ENCODE measurements at regions not wholly inside any gene's neighbourhood (a gene's known extent, or its start where the extent isn't known, plus 50 kb on each side); places are given as distances from the start of the nearest gene placed in this dataset.

DNA sequence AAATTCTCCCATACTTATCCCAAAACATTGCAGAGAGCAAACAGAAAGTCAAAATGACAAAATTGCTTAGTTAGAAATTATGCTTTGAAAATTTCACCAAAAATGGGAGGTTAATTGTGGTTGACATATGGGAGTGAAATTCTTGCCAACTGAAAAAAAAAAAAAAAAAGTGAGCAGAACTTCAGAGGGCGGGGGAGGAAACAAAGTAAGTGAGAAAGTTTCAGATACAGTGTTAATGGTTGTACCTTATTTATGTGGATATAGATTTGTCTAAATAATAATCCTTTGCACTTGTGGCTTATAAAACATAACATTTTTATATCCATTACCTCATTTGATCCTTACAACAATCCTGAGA is 91.5 kb upstream of the RAP2B start:
- no peak for TF ChIP-seq CTCF (IDR thresholded peaks at IDR 0.05)
- Mint-ChIP-seq H3K36me3 (ENCODE audit: low read depth) (no peaks in the 10 kb centered on the region), H3K4me1 (no peaks in the 10 kb centered on the region), H3K4me3 (no peak overlapping the region), H3K9me3 (no peaks in the 10 kb centered on the region), H3K27me3 (peaks cover 5% of the 10 kb centered on the region), H3K27ac (no peak overlapping the region)
- CTCF ChIA-PET = no interaction called here
- POLR2A ChIA-PET = no interaction called here
- ATAC-seq (ENCODE audit: low read depth) (no peak), DNase-seq (no peak)
- intact Hi-C loops (cut with micrococcal nuclease) = no loop called here

- ChIA-PET POLR2A (no interaction called here), CTCF (no interaction called here)
- DNase-seq = no peak
- TF ChIP-seq CTCF (IDR thresholded peaks at IDR 0.05) = no peak
- H3K4me1 Mint-ChIP-seq = no peaks in the 10 kb centered on the region
- H3K27me3 Mint-ChIP-seq = no peaks in the 10 kb centered on the region
- no peak overlapping the region for H3K27ac Mint-ChIP-seq
- no peaks in the 10 kb centered on the region for H3K36me3 Mint-ChIP-seq (ENCODE audit: low read depth)
- no peak for ATAC-seq (ENCODE audit: low read depth)
- no peak overlapping the region for H3K4me3 Mint-ChIP-seq
- no peaks in the 10 kb centered on the region for H3K9me3 Mint-ChIP-seq
- intact Hi-C loops (cut with micrococcal nuclease) = no loop called here
Observed at GRCh38 chr3:153072382-153072781, 89.6 kb upstream of the RAP2B start.

DNA sequence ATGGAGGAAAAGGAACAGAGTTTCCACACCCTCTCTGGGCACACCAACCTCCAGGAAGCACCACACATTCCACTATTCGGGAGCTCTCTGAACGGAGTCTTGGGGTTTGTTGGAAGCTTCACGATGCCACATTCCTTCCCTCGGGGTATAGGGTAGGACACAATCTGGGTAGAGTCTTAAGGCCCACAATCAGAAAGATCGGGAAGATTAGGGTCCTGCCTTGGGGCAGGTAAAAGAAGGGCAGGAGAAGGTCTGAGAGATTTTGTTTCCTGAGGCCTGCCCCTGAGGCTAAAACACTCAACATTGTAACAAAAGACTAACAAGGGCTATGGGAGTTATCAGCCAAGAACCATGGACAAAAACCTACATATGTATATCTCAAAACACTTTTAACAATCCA is 89.2 kb upstream of the RAP2B start:
- ATAC-seq (ENCODE audit: low read depth) = no peak
- no peak overlapping the region for H3K4me3 Mint-ChIP-seq
- DNase-seq = no peak
- TF ChIP-seq CTCF (IDR thresholded peaks at IDR 0.05) = no peak
- no peaks in the 10 kb centered on the region for H3K36me3 Mint-ChIP-seq (ENCODE audit: low read depth)
- no peaks in the 10 kb centered on the region for H3K27me3 Mint-ChIP-seq
- H3K4me1 Mint-ChIP-seq = no peaks in the 10 kb centered on the region
- no peak overlapping the region for H3K27ac Mint-ChIP-seq
- intact Hi-C loops (cut with micrococcal nuclease) = no loop called here
- no peaks in the 10 kb centered on the region for H3K9me3 Mint-ChIP-seq
- ChIA-PET POLR2A (no interaction called here), CTCF (no interaction called here)

GRCh38 chr3:153073636-153074035 is 88.4 kb upstream of the RAP2B start:
- no peaks in the 10 kb centered on the region for H3K4me1 Mint-ChIP-seq
- no peak overlapping the region for H3K27ac Mint-ChIP-seq
- TF ChIP-seq CTCF (IDR thresholded peaks at IDR 0.05) = no peak
- DNase-seq (no peak), ATAC-seq (ENCODE audit: low read depth) (no peak)
- POLR2A ChIA-PET = no interaction called here
- H3K4me3 Mint-ChIP-seq = no peak overlapping the region
- no peaks in the 10 kb centered on the region for H3K27me3 Mint-ChIP-seq
- intact Hi-C loops (cut with micrococcal nuclease) = no loop called here
- no peaks in the 10 kb centered on the region for H3K36me3 Mint-ChIP-seq (ENCODE audit: low read depth)
- no peaks in the 10 kb centered on the region for H3K9me3 Mint-ChIP-seq
- CTCF ChIA-PET = no interaction called here

- Mint-ChIP-seq H3K36me3 (ENCODE audit: low read depth) (no peaks in the 10 kb centered on the region), H3K27me3 (peaks cover 8% of the 10 kb centered on the region), H3K27ac (no peak overlapping the region), H3K4me3 (no peak overlapping the region), H3K9me3 (no peaks in the 10 kb centered on the region), H3K4me1 (no peaks in the 10 kb centered on the region)
- intact Hi-C loops (cut with micrococcal nuclease) = no loop called here
- DNase-seq (no peak), ATAC-seq (ENCODE audit: low read depth) (no peak)
- CTCF ChIA-PET = no interaction called here
- POLR2A ChIA-PET = no interaction called here
- TF ChIP-seq CTCF (IDR thresholded peaks at IDR 0.05) = no peak
Observed at GRCh38 chr3:153078826-153079225, 83.2 kb upstream of the RAP2B start.
